ENCODE measurements at regions not wholly inside any gene's neighbourhood (a gene's known extent, or its start where the extent isn't known, plus 50 kb on each side); places are given as distances from the start of the nearest gene placed in this dataset.

- DNase-seq (ENCODE audit: low read depth, low spot score): no peak
- CTCF ChIA-PET: no interaction called here
- Histone ChIP-seq H3K4me2 (ENCODE audit: low read length) (no peak overlapping the region), H3K4me1 (ENCODE audit: control insufficient read depth in 1 of 2, insufficient read depth in 2 of 2, low read length in 2 of 2) (no peaks in the 10 kb centered on the region), H3K4me3 (replicated peaks in 1 of 2; ENCODE audit: low read depth in 1 of 2, low read length in 2 of 2) (no peak overlapping the region), H2AFZ (ENCODE audit: low read depth, low read length, poor library complexity, severe bottlenecking) (no peak overlapping the region), H4K20me1 (ENCODE audit: insufficient read depth) (no peaks in the 10 kb centered on the region), H3K27ac (ENCODE audit: low read depth, low read length) (no peak overlapping the region), H3K9me3 (ENCODE audit: control insufficient read depth in 1 of 2, insufficient read depth in 1 of 2, low read depth in 1 of 2, low read length in 2 of 2) (no peaks in the 10 kb centered on the region), H3K9me2 (ENCODE audit: insufficient read depth) (no peaks in the 10 kb centered on the region), H3K36me3 (ENCODE audit: control insufficient read depth in 1 of 2, insufficient read depth in 2 of 2, low read length in 2 of 2) (no peaks in the 10 kb centered on the region), H3K9ac (ENCODE audit: low read length) (no peak overlapping the region), H3K27me3 (ENCODE audit: insufficient read depth, low read length) (peaks cover 38% of the 10 kb centered on the region), H3K79me2 (ENCODE audit: insufficient read depth, low read length) (no peaks in the 10 kb centered on the region)
- POLR2A ChIA-PET: no interaction called here
- ATAC-seq: no peak
- BruUV-seq (replicated peaks): no TSS peak
- RAD21 ChIA-PET (ENCODE audit: low non-redundant PET in 1 of 2, low total read pairs in 2 of 2, uncharacterized antibody in 2 of 2, unreplicated experiment in 2 of 2): no interaction called here
- TF ChIP-seq, protein P1, sequence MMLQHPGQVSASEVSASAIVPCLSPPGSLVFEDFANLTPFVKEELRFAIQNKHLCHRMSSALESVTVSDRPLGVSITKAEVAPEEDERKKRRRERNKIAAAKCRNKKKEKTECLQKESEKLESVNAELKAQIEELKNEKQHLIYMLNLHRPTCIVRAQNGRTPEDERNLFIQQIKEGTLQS (IDR thresholded peaks at IDR 0.05): no peak
- TF ChIP-seq YY1 (IDR thresholded peaks at IDR 0.05; ENCODE audit: extremely low read depth, insufficient replicate concordance, low read depth, low read length) (no peak), ELF1 (IDR thresholded peaks at IDR 0.05; ENCODE audit: borderline replicate concordance, low read depth) (no peak), CTCF (IDR thresholded peaks at IDR 0.05 in 2 of 3, conservative IDR thresholded peaks at IDR 0.05 in 1 of 3; ENCODE audit: borderline replicate concordance in 1 of 3, insufficient read depth in 1 of 3, low read depth in 2 of 3, low read length in 2 of 3) (no peak), CEBPB (IDR thresholded peaks at IDR 0.05; ENCODE audit: low read depth) (no peak), SIN3A (IDR thresholded peaks at IDR 0.05; ENCODE audit: low read depth) (no peak), SP1 (IDR thresholded peaks at IDR 0.05; ENCODE audit: low read depth) (no peak), EZH2phosphoT487 (IDR thresholded peaks at IDR 0.05; ENCODE audit: borderline replicate concordance) (no peak), POLR2AphosphoS5 (IDR thresholded peaks at IDR 0.05; ENCODE audit: low read depth, low read length) (no peak), RAD21 (IDR thresholded peaks at IDR 0.05; ENCODE audit: low read depth) (no peak), ZFX (IDR thresholded peaks at IDR 0.05) (no peak), CBX3 (IDR thresholded peaks at IDR 0.05; ENCODE audit: low read depth) (no peak)
- TF ChIP-seq, protein P2, sequence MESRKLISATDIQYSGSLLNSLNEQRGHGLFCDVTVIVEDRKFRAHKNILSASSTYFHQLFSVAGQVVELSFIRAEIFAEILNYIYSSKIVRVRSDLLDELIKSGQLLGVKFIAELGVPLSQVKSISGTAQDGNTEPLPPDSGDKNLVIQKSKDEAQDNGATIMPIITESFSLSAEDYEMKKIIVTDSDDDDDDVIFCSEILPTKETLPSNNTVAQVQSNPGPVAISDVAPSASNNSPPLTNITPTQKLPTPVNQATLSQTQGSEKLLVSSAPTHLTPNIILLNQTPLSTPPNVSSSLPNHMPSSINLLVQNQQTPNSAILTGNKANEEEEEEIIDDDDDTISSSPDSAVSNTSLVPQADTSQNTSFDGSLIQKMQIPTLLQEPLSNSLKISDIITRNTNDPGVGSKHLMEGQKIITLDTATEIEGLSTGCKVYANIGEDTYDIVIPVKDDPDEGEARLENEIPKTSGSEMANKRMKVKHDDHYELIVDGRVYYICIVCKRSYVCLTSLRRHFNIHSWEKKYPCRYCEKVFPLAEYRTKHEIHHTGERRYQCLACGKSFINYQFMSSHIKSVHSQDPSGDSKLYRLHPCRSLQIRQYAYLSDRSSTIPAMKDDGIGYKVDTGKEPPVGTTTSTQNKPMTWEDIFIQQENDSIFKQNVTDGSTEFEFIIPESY (IDR thresholded peaks at IDR 0.05; ENCODE audit: extremely low read depth, insufficient replicate concordance, low read length): no peak
- TF ChIP-seq, protein P3, sequence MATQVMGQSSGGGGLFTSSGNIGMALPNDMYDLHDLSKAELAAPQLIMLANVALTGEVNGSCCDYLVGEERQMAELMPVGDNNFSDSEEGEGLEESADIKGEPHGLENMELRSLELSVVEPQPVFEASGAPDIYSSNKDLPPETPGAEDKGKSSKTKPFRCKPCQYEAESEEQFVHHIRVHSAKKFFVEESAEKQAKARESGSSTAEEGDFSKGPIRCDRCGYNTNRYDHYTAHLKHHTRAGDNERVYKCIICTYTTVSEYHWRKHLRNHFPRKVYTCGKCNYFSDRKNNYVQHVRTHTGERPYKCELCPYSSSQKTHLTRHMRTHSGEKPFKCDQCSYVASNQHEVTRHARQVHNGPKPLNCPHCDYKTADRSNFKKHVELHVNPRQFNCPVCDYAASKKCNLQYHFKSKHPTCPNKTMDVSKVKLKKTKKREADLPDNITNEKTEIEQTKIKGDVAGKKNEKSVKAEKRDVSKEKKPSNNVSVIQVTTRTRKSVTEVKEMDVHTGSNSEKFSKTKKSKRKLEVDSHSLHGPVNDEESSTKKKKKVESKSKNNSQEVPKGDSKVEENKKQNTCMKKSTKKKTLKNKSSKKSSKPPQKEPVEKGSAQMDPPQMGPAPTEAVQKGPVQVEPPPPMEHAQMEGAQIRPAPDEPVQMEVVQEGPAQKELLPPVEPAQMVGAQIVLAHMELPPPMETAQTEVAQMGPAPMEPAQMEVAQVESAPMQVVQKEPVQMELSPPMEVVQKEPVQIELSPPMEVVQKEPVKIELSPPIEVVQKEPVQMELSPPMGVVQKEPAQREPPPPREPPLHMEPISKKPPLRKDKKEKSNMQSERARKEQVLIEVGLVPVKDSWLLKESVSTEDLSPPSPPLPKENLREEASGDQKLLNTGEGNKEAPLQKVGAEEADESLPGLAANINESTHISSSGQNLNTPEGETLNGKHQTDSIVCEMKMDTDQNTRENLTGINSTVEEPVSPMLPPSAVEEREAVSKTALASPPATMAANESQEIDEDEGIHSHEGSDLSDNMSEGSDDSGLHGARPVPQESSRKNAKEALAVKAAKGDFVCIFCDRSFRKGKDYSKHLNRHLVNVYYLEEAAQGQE (IDR thresholded peaks at IDR 0.05; ENCODE audit: low read depth): no peak
- intact Hi-C loops (cut with micrococcal nuclease): no loop called here
Measured at GRCh38 chr11:15747671-15748070, 608.7 kb downstream of the SOX6 start.

Measured in HCT116 (cell line).